Esophagus squamous epithelium (tissue), 4 donors: ENCODE measurements at regions not wholly inside any gene's neighbourhood (a gene's known extent, or its start where the extent isn't known, plus 50 kb on each side); places are given as distances from the start of the nearest gene placed in this dataset.

Source experiments
- POLR2A ChIP-seq, 4 donors: fragments of 450-650 bp; IDR thresholded peaks; one replicate each; pipeline ENCODE4 v1.6.1; 2017; ENCODE audit warnings: antibody characterized with exemption in 4 of 4, mild to moderate bottlenecking in 4 of 4, moderate library complexity in 3 of 4
- TF ChIP-seq, protein P1 (sequence below), 6 experiments: fragments of 450-650 bp in 4 of 6; fragments of 200-600 bp in 2 of 6; sonication (generic) in 2 of 6; IDR thresholded peaks; one replicate each; pipeline ENCODE4 v1.5.1; 2016 to 2019; ENCODE audit warnings: antibody characterized with exemption in 6 of 6, mild to moderate bottlenecking in 4 of 6, moderate library complexity in 4 of 6

GRCh38 chrX:13223868-13224567, 95.8 kb downstream of the ATXN3L start:
- no peak for TF ChIP-seq POLR2A (IDR thresholded peaks at IDR 0.05)
- TF ChIP-seq, protein P1, sequence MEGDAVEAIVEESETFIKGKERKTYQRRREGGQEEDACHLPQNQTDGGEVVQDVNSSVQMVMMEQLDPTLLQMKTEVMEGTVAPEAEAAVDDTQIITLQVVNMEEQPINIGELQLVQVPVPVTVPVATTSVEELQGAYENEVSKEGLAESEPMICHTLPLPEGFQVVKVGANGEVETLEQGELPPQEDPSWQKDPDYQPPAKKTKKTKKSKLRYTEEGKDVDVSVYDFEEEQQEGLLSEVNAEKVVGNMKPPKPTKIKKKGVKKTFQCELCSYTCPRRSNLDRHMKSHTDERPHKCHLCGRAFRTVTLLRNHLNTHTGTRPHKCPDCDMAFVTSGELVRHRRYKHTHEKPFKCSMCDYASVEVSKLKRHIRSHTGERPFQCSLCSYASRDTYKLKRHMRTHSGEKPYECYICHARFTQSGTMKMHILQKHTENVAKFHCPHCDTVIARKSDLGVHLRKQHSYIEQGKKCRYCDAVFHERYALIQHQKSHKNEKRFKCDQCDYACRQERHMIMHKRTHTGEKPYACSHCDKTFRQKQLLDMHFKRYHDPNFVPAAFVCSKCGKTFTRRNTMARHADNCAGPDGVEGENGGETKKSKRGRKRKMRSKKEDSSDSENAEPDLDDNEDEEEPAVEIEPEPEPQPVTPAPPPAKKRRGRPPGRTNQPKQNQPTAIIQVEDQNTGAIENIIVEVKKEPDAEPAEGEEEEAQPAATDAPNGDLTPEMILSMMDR (IDR thresholded peaks at IDR 0.05), result no peak
